H1 (cell line): ENCODE measurements at regions not wholly inside any gene's neighbourhood (a gene's known extent, or its start where the extent isn't known, plus 50 kb on each side); places are given as distances from the start of the nearest gene placed in this dataset.

Experiments
- CTCF ChIA-PET: fragments of 300-600 bp; sonication (Branson Sonifier 250); formaldehyde crosslinking; loops from one replicate; lab custom pipeline; 2021; ENCODE audit not compliant: partially characterized antibody; lab: Charles Lee
- POLR2A ChIA-PET: fragments of 300-600 bp; sonication (Branson Sonifier 250); formaldehyde crosslinking; loops from one replicate; lab custom pipeline; 2021; ENCODE audit warnings: inconsistent platforms; ENCODE audit not compliant: partially characterized antibody; lab: Charles Lee
- DNase-seq, 2 experiments: peaks; one replicate each; pipeline versions ENCODE4 v3.0.0 to v3.0.0-alpha.2; 2010 to 2022; ENCODE audit warnings: low spot score in 2 of 2, low read depth in 1 of 2, mixed read lengths in 1 of 2
- FAIRE-seq: peaks from 2 replicates; lab custom pipeline; 2011; peaks lifted over from hg19 to GRCh38; lab: Jason Lieb, UNC
- H2AFZ ChIP-seq: 2 replicates; pipeline ENCODE4 v1.8.1; 2012; ENCODE audit warnings: low read length, inconsistent platforms
- H2AK5ac ChIP-seq: 2 replicates; pipeline ENCODE4 v1.6.1; 2013; ENCODE audit warnings: low read depth, low read length
- H2BK120ac ChIP-seq: replicated peaks from 2 replicates; pipeline ENCODE3; 2013; ENCODE audit warnings: low read depth, low read length, inconsistent platforms
- H2BK12ac ChIP-seq: 2 replicates; pipeline ENCODE4 v1.6.1; 2013; ENCODE audit warnings: low read depth, low read length
- H2BK15ac ChIP-seq: 2 replicates; pipeline ENCODE4 v1.6.1; 2013; ENCODE audit warnings: low read length
- H2BK20ac ChIP-seq: 2 replicates; pipeline ENCODE4 v1.6.1; 2013; ENCODE audit warnings: low read length
- H2BK5ac ChIP-seq: 2 replicates; pipeline ENCODE4 v1.6.1; 2013; ENCODE audit warnings: low read depth, low read length
- H3K14ac ChIP-seq: 2 replicates; pipeline ENCODE4 v1.6.1; 2013; ENCODE audit warnings: inconsistent platforms; ENCODE audit not compliant: insufficient read length
- H3K18ac ChIP-seq: 2 replicates; pipeline ENCODE4 v1.6.1; 2013; ENCODE audit warnings: low read length; ENCODE audit errors: extremely low read depth
- H3K23ac ChIP-seq: 2 replicates; pipeline ENCODE4 v1.6.1; 2013; ENCODE audit warnings: inconsistent platforms; ENCODE audit not compliant: insufficient read length
- H3K23me2 ChIP-seq: 2 replicates; pipeline ENCODE4 v1.6.1; 2013; ENCODE audit warnings: low read depth, low read length
- H3K27ac ChIP-seq: 2 replicates; pipeline ENCODE4 v1.6.1; 2011; ENCODE audit warnings: low read depth, low read length, inconsistent platforms
- H3K27me3 ChIP-seq, 4 experiments: replicated peaks in 1 of 4; 1 replicate in 1 of 4; 2 replicates in 3 of 4; pipeline versions ENCODE4 v1.6.1 to v1.8.1; 2011 to 2013; ENCODE audit warnings: low read length in 3 of 4, mild to moderate bottlenecking in 3 of 4, inconsistent platforms in 2 of 4, mixed read lengths in 2 of 4, moderate library complexity in 1 of 4; ENCODE audit not compliant: control insufficient read depth in 3 of 4, insufficient read depth in 3 of 4; ENCODE audit errors: extremely low read depth in 1 of 4
- H3K36me3 ChIP-seq, 4 experiments: 2 replicates each; pipeline versions ENCODE4 v1.6.1 to v1.8.1; 2011 to 2013; ENCODE audit warnings: mild to moderate bottlenecking in 4 of 4, low read length in 3 of 4, moderate library complexity in 2 of 4, control low read depth in 1 of 4, inconsistent platforms in 1 of 4; ENCODE audit not compliant: insufficient read depth in 4 of 4, control insufficient read depth in 2 of 4
- H3K4ac ChIP-seq: replicated peaks from 2 replicates; pipeline ENCODE3; 2013; ENCODE audit warnings: low read length, low read depth, mixed read lengths, inconsistent platforms; ENCODE audit not compliant: insufficient read length
- H3K4me1 ChIP-seq, 4 experiments: replicated peaks in 1 of 4; 1 replicate in 1 of 4; 2 replicates in 3 of 4; pipeline versions ENCODE4 v1.6.1 to v1.8.1; 2011 to 2013; ENCODE audit warnings: low read length in 3 of 4, inconsistent platforms in 2 of 4, mixed read lengths in 1 of 4; ENCODE audit not compliant: insufficient read depth in 4 of 4, control insufficient read depth in 3 of 4
- H3K4me2 ChIP-seq, 2 experiments: 2 replicates each; pipeline versions ENCODE4 v1.6.1 to v1.8.1; 2011 to 2013; ENCODE audit warnings: low read depth in 2 of 2, low read length in 2 of 2, control low read depth in 1 of 2, inconsistent platforms in 1 of 2, mild to moderate bottlenecking in 1 of 2; ENCODE audit not compliant: insufficient read depth in 1 of 2
- H3K4me3 ChIP-seq, 4 experiments: fragments of 200-600, 300-600 bp in 1 of 4; sonication (generic), shearing (Covaris generic), sonication (Bioruptor Twin) in 1 of 4; 2 replicates each; pipeline versions ENCODE4 v1.5.1 to v1.8.1; 2011 to 2016; ENCODE audit warnings: low read length in 4 of 4, low read depth in 3 of 4, control low read depth in 2 of 4, inconsistent platforms in 2 of 4, mild to moderate bottlenecking in 2 of 4, mixed read lengths in 1 of 4, moderate library complexity in 1 of 4; ENCODE audit not compliant: insufficient read depth in 2 of 4; ENCODE audit errors: extremely low read depth in 1 of 4
- H3K56ac ChIP-seq: replicated peaks from 2 replicates; pipeline ENCODE3; 2013; ENCODE audit warnings: low read depth, mild to moderate bottlenecking, mixed read lengths, low read length, inconsistent platforms; ENCODE audit not compliant: insufficient read length
- H3K79me1 ChIP-seq: 2 replicates; pipeline ENCODE4 v1.6.1; 2013; ENCODE audit warnings: low read depth, low read length, control low read depth
- H3K79me2 ChIP-seq, 2 experiments: 2 replicates each; pipeline versions ENCODE4 v1.6.1 to v1.8.1; 2012 to 2013; ENCODE audit warnings: low read length in 2 of 2, mild to moderate bottlenecking in 2 of 2, inconsistent platforms in 1 of 2; ENCODE audit not compliant: insufficient read depth in 2 of 2, control insufficient read depth in 1 of 2
- H3K9ac ChIP-seq, 4 experiments: replicated peaks in 1 of 4; 1 replicate in 1 of 4; 2 replicates in 3 of 4; pipeline versions ENCODE4 v1.6.1 to v1.8.1; 2011 to 2013; ENCODE audit warnings: low read depth in 3 of 4, low read length in 3 of 4, control low read depth in 2 of 4, mild to moderate bottlenecking in 2 of 4, moderate library complexity in 2 of 4, inconsistent platforms in 1 of 4; ENCODE audit errors: extremely low read depth in 1 of 4
- H3K9me3 ChIP-seq, 2 experiments: 2 replicates each; pipeline versions ENCODE4 v1.6.1 to v1.8.1; 2012 to 2013; ENCODE audit warnings: mild to moderate bottlenecking in 2 of 2, moderate library complexity in 2 of 2, control low read depth in 1 of 2, inconsistent platforms in 1 of 2, low read depth in 1 of 2, low read length in 1 of 2, mixed read lengths in 1 of 2; ENCODE audit not compliant: insufficient read depth in 2 of 2
- H4K20me1 ChIP-seq, 2 experiments: replicated peaks in 1 of 2; 2 replicates each; pipeline versions ENCODE3 to v1.8.1; 2011 to 2013; ENCODE audit warnings: inconsistent platforms in 2 of 2, low read length in 2 of 2, mild to moderate bottlenecking in 1 of 2; ENCODE audit not compliant: insufficient read depth in 2 of 2, control insufficient read depth in 1 of 2
- H4K5ac ChIP-seq: 2 replicates; pipeline ENCODE4 v1.6.1; 2013; ENCODE audit warnings: low read length, low read depth, mixed read lengths, inconsistent platforms; ENCODE audit not compliant: insufficient read length
- H4K8ac ChIP-seq: 2 replicates; pipeline ENCODE4 v1.8.0; 2013; ENCODE audit warnings: mild to moderate bottlenecking, moderate library complexity, low read length, inconsistent platforms; ENCODE audit not compliant: insufficient read depth; ENCODE audit errors: extremely low read depth
- H4K91ac ChIP-seq: replicated peaks from 2 replicates; pipeline ENCODE3; 2013; ENCODE audit warnings: low read length, mixed read lengths, inconsistent platforms; ENCODE audit not compliant: insufficient read length
- ATF3 ChIP-seq: IDR thresholded peaks from 2 replicates; pipeline ENCODE4 v1.6.1; 2011; ENCODE audit warnings: low read depth, mild to moderate bottlenecking, low read length; ENCODE audit not compliant: insufficient read depth
- BACH1 ChIP-seq: IDR thresholded peaks from 2 replicates; pipeline ENCODE4 v1.6.1; 2012; ENCODE audit warnings: low read length, improper control_type of control experiment
- CHD1 ChIP-seq: IDR thresholded peaks from 2 replicates; pipeline ENCODE4 v1.6.1; 2012; ENCODE audit warnings: low read depth, low read length, improper control_type of control experiment
- CHD2 ChIP-seq: IDR thresholded peaks from 2 replicates; pipeline ENCODE4 v1.6.1; 2012; ENCODE audit warnings: low read length, improper control_type of control experiment
- KDM1A ChIP-seq: fragments of 200-600, 300-600 bp; sonication (generic); IDR thresholded peaks from 2 replicates; pipeline ENCODE4 v1.7.1; 2016; ENCODE audit warnings: mild to moderate bottlenecking, low read length, borderline replicate concordance
- NRF1 ChIP-seq: IDR thresholded peaks from 2 replicates; pipeline ENCODE4 v1.6.1; 2011; ENCODE audit warnings: mild to moderate bottlenecking, low read depth, low read length, improper control_type of control experiment
- POLR2A ChIP-seq, 2 experiments: IDR thresholded peaks; 1 replicate in 1 of 2; 2 replicates in 1 of 2; pipeline ENCODE4 v1.6.1; 2011; ENCODE audit warnings: low read depth in 2 of 2, low read length in 2 of 2, mild to moderate bottlenecking in 2 of 2; ENCODE audit errors: control extremely low read depth in 1 of 2
- POLR2AphosphoS5 ChIP-seq: IDR thresholded peaks from 2 replicates; pipeline ENCODE4 v1.6.1; 2011; ENCODE audit warnings: low read depth, low read length
- SP4 ChIP-seq: IDR thresholded peaks from 2 replicates; pipeline ENCODE4 v1.6.1; 2012; ENCODE audit warnings: low read length, inconsistent platforms
- USF2 ChIP-seq: IDR thresholded peaks from 2 replicates; pipeline ENCODE4 v1.6.1; 2011; ENCODE audit warnings: low read length, improper control_type of control experiment
- WGBS, 2 experiments: shearing (Covaris generic) in 1 of 2; methylation state at CpG; one replicate each; pipeline versions ENCODE4 v1.1.6 to v1.1.7; 2013 to 2015; ENCODE audit warnings: low lambda C conversion rate in 2 of 2, mixed read lengths in 2 of 2, inconsistent platforms in 1 of 2, low coverage in 1 of 2, missing lambda C conversion rate in 1 of 2; ENCODE audit not compliant: insufficient replicate concordance in 2 of 2, insufficient coverage in 1 of 2, insufficient read length in 1 of 2; ENCODE audit errors: extremely low coverage in 1 of 2, missing lambda C conversion rate in 1 of 2; 5-methylcytosine and 5-hydroxymethylcytosine counted together

GRCh38 chr9:17936365-17936764 lies 357.5 kb downstream of the SH3GL2 start:
- no peak for DNase-seq
- Histone ChIP-seq H3K27ac (no peak overlapping the region), H3K79me1 (no peaks in the 10 kb centered on the region), H3K4me2 (no peak overlapping the region), H3K18ac (no peak overlapping the region), H2BK15ac (no peak overlapping the region), H3K79me2 (no peaks in the 10 kb centered on the region), H4K91ac (no peak overlapping the region), H4K8ac (no peak overlapping the region), H3K9me3 (no peaks in the 10 kb centered on the region), H2BK5ac (no peak overlapping the region), H3K4ac (no peak overlapping the region), H2BK20ac (no peak overlapping the region), H3K36me3 (no peaks in the 10 kb centered on the region), H3K4me1 (peaks cover 0 to 5% (median 3%) of the 10 kb centered on the region in 4 experiments; a peak in 4 of 7 replicates), H3K9ac (no peak overlapping the region), H3K23me2 (no peaks in the 10 kb centered on the region; the same call in 1 of the 2 replicates), H2BK12ac (no peak overlapping the region), H3K27me3 (no peaks in the 10 kb centered on the region), H3K56ac (no peak overlapping the region), H3K14ac (no peak overlapping the region), H4K5ac (no peak overlapping the region), H4K20me1 (no peaks in the 10 kb centered on the region), H3K23ac (no peak overlapping the region), H2AFZ (no peak overlapping the region), H3K4me3 (no peak overlapping the region), H2BK120ac (no peak overlapping the region), H2AK5ac (no peak overlapping the region)
- TF ChIP-seq BACH1: no peak
- no peak for TF ChIP-seq POLR2AphosphoS5
- TF ChIP-seq KDM1A: no peak
- TF ChIP-seq NRF1: no peak
- TF ChIP-seq SP4: no peak
- TF ChIP-seq CHD1: no peak
- TF ChIP-seq ATF3: no peak
- TF ChIP-seq USF2: no peak
- no peak for TF ChIP-seq POLR2A (IDR thresholded peaks at IDR 0.05; ENCODE audit: control extremely low read depth in 1 of 2, low read depth in 2 of 2, low read length in 2 of 2)
- no peak for TF ChIP-seq CHD2
- WGBS, 2 experiments: 92% methylated on average over 7 of the region's 7 CpGs; no CpG with 5 or more reads in 1 of the 2 experiments
- FAIRE-seq: no peak
- POLR2A ChIA-PET: interaction anchor here (0.8 kb wide), 1 partner anchor 10 kb away, joined by 3 read pairs; no protein-coding TSS in a partner anchor
- CTCF ChIA-PET: interaction anchor here (1.2 kb wide), 1 partner anchor 98 kb away, joined by 3 read pairs; no protein-coding TSS in a partner anchor
